NOMO-1 treated with DMSO at 0.1 percent for 48 hours (cell line): ENCODE measurements at regions not wholly inside any gene's neighbourhood (a gene's known extent, or its start where the extent isn't known, plus 50 kb on each side); places are given as distances from the start of the nearest gene placed in this dataset.
A peak's percentile ranks its signal among the peaks of the same experiment; 100 is the strongest.
"Not testable (repeated sequence)": the region's sequence is repeated elsewhere in the genome, so short reads cannot be mapped to it uniquely, and the experiment has no call there.

ENCODE experiments used
- DNase-seq: peaks from one replicate; lab custom pipeline; 2025; ENCODE audit not compliant: unreplicated experiment; lab: John Stamatoyannopoulos, UW

DNA sequence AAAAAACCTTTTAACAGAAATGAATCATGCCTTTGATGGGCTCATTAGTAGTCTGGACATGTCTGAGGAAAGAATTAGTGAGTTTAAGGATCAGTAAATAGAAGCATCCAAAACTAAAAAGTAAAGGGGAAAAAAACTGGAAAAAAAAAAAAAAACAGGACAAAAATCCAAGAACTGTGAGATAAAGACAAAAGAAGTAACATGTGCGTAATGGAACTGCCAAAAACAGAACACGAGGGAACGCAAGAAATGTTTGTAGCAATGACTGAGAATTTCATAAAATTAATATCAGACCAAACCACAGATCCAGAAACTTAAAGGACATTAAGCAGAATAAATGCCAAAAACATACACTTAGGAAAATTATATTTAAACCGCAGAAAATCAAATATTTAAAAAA lies 77.4 kb downstream of the MS4A13 start:
- no peak for DNase-seq

- DNase-seq, result no peak
Observed at GRCh38 chr11:60594998-60595642, 79.9 kb downstream of the MS4A13 start.

DNA sequence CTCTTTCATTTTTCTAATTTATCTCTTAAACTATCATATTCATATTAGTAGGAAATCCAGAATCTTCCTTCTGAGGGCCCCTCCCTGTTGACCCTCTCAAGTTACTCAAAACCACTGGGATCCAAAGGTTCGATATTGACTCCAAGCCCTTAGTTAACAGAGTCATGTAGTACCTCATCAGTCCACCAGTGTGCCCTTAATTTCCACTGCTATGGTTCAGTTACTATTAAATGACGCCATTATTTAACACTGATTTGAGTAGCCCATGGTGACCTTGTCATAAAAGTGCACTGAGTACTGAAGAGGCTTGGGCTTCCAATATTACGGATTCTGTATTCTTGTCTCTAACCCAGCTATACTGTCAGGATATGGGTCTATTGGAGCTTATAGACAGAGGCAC lies 91.9 kb upstream of the MS4A8 start:
- no peak for DNase-seq

DNA sequence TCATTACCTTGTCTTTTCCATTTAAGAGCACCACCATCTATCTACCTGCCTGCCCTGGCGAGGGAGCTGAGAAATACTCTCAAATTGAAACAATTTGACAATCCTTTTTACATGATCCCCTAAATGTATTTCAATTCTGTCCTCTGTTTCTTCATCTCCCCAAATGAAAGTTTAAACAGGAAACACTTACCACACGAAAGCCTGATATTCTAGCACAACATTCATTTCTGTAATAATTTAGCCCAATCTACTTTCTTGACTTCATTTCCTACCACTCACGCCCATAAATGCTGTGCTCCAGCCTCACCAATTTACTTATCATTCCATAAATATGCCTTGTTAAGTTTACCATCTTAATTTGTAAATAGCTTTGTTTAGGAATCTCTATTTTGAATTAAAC lies 89.8 kb upstream of the MS4A8 start:
- no peak for DNase-seq

GRCh38 chr11:60610702-60611101 lies 88.7 kb upstream of the MS4A8 start:
- no peak for DNase-seq

DNA sequence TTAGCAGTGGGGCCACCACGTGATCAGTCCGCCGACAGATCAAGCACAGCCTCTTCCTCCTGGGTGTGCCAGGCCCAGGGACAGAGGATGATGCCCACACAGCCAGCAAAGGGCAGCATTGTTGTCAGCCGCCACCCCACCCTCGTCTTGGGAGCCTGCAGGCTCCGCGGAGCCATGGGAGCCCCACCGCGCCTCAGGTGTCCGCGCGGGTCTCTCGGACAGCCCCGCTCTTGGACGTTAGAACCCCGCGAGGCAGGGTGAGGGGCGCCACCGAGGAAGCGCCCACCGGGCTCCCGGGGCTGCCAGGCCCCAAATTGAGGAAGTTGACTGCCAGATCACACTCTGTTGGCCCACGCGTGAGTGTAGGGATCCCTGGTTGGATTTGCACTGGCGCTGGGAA lies 83.9 kb upstream of the MS4A8 start:
- no peak for DNase-seq

- DNase-seq, result not testable (repeated sequence)
Observed at GRCh38 chr11:60621940-60622339, 77.5 kb upstream of the MS4A8 start.

DNA sequence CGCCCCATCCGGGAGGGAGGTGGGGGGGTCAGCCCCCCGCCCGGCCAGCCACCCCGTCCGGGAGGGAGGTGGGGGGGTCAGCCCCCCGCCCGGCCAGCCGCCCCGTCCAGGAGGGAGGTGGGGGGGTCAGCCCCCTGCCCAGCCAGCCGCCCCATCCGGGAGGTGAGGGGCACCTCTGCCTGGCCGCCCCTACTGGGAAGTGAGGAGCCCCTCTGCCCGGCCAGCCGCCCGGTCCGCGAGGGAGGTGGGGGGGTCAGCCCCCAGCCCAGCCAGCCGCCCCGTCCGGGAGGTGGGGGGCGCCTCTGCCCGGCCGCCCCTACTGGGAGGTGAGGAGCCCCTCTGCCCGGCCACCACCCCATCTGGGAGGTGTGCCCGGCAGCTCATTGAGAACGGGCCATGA lies 76.6 kb upstream of the MS4A8 start:
- not testable (repeated sequence) for DNase-seq

DNA sequence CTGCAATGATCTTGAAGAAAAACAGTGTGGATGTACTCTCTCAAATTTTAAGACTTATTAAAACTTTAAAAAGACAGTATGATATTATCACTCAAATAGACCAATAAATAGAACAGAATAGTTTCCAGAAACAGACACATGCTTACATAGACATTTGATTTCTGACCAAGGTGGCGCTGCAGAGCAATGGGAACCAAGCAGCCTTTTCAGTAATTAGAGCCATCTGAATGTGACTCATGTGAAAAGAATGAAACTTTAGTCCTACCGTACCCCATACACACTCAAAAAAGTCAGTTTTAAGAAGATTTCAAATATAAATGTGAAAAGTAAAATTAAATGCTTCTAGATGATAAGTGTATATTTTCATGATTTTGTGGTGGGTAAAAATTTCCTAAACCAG lies 74.2 kb upstream of the MS4A8 start:
- peak; percentile 37 for DNase-seq

- no peak for DNase-seq
Observed at GRCh38 chr11:60629399-60629798, 70.0 kb upstream of the MS4A8 start.

DNA sequence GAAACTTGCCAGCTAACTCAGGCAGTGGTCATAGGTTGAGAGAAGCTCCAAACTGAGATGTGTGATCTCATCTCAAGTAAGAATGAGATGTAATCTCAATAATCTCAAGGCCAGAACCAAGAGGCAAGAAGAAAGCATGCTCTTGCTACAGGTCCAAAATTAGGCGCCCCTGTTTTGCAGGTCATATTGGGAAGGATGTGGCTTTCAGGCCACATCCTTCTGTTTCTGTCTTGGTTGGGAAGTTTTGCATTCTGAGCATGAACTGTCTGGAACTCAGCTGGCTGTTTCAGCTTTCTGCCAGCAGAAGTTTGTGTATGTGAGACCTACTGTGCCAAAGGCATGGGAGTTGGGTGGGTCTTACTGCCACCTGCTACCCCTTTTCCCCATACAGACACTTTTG lies 67.5 kb upstream of the MS4A8 start:
- DNase-seq, result no peak

GRCh38 chr11:60633645-60634044 lies 65.8 kb upstream of the MS4A8 start:
- no peak for DNase-seq

DNA sequence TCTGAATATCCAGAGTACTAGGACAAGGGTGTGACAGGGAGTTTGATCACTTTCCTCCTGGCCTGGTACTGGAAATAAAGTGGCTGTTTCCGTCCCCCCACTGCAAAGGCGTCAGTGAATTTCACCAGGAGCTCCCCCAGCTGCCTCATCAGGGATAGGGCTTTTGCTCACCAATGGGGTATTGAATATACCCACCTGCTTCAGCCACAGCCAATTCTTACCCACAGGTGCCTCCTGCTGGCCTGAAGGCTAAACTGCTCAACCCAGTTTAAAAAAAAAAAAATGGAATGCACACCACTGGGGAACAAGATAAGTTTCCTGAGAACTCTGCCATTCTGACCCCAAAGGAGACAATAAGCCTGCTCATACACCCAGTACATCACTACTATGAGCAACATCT lies 65.3 kb upstream of the MS4A8 start:
- DNase-seq, result peak; percentile 4

DNA sequence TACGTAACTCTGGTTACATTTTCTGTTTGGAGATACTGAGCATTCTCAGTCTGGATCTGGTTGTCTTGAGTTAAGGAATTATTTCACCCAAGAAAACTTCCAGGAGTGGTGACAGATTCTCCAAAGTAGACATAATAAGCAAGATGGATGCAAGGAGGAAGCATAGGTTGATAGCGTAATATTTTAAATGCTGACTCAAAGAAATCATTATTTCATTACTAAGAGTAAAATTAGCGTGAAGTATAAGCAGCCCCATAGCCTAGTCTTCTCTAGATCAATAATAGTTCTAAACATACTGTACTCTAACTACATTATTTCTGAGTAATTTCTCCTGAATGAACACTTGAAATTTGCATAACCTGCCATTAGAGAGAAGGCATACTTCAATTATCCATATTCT lies 57.5 kb upstream of the MS4A8 start:
- no peak for DNase-seq

DNA sequence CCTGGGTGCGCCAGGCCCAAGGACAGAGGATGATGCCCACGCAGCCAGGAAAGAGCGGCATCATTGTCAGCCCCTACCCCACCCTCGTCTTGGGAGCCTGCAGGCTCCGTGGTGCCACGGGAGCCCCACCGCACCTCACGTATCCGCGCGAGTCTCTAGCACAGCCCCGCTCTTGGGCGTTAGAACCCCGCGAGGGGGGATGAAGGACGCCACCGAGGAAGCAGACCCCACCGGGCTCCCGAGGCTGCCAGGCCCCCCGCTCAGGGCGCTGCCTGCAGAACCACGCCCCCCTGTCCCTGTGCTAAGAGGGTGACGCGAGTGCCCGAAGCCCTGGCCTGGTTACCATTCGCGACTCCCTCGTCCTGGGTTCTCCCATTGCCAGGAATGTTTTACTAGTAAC lies 52.3 kb upstream of the MS4A8 start:
- DNase-seq, result no peak
